VCaP (cell line): ENCODE measurements at regions not wholly inside any gene's neighbourhood (a gene's known extent, or its start where the extent isn't known, plus 50 kb on each side); places are given as distances from the start of the nearest gene placed in this dataset.

Experiments used
- H3K27ac ChIP-seq: fragments of 450-650 bp; 2 replicates; pipeline ENCODE4 v1.5.1; 2017
- TF ChIP-seq, protein P1 (sequence below): fragments of 450-650 bp; conservative IDR thresholded peaks from 2 replicates; pipeline ENCODE4 v1.5.1; 2017; ENCODE audit warnings: mild to moderate bottlenecking, moderate library complexity

DNA sequence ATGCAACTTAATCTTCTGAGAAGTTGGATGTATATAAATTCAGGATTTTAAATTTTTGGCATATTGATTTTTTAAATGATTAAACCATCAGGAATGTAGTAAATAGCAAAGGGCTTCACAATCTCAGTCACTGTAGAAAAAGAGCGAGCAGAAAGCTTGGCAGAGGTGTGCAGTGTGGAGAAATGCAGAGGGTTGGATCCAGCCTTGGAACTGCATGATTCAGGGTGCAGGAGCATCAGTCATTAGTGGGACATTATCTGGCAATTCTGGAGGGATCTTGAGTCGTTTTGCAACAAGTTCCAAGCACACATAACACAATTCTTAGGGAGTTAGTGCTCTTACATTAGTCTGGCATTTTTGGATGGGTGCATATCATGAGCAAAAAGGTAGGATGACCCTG, 267.9 kb downstream of the PLA2G4A start:
- no peak overlapping the region for H3K27ac ChIP-seq
- TF ChIP-seq, protein P1, sequence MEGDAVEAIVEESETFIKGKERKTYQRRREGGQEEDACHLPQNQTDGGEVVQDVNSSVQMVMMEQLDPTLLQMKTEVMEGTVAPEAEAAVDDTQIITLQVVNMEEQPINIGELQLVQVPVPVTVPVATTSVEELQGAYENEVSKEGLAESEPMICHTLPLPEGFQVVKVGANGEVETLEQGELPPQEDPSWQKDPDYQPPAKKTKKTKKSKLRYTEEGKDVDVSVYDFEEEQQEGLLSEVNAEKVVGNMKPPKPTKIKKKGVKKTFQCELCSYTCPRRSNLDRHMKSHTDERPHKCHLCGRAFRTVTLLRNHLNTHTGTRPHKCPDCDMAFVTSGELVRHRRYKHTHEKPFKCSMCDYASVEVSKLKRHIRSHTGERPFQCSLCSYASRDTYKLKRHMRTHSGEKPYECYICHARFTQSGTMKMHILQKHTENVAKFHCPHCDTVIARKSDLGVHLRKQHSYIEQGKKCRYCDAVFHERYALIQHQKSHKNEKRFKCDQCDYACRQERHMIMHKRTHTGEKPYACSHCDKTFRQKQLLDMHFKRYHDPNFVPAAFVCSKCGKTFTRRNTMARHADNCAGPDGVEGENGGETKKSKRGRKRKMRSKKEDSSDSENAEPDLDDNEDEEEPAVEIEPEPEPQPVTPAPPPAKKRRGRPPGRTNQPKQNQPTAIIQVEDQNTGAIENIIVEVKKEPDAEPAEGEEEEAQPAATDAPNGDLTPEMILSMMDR: no peak

DNA sequence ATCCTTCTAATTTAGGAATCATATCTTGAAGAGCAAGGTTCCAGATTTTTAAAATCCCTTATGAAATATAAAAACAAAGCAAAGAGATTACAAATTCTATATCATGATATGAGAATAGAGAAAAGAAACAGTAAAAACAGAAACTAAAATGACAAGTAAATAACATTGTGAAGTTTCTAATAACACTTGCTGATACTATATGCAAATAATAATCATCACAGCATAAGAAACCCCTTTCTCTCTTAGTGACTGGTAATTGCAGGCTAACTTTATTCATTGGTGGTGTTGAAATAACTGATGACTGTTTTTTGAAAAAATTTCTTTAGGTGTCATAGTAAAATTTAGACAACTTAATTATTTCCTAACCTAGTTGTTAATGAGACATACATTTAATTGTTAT, 281.6 kb downstream of the PLA2G4A start:
- TF ChIP-seq, protein P1: no peak
- no peak overlapping the region for H3K27ac ChIP-seq

DNA sequence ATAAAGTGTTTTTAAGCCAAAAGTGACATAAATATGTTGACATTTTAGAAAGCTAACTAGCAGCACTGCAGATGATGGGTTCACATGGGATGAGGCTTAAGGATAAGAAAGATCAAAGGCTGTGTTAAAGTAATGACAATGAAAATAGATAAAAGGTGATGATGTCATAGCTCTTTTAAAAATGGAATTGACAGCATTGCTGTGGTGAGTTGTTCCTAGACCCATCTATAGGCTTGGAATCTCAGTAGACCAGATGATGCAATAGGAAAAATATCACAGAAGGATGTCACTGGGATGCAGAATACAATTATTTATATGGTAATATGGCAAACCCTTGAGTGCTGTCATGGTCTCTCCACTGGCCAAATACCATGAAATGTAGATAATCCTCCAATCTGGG, 286.0 kb downstream of the PLA2G4A start:
- TF ChIP-seq, protein P1: no peak
- no peak overlapping the region for H3K27ac ChIP-seq

- TF ChIP-seq, protein P1: no peak
- H3K27ac ChIP-seq: no peak overlapping the region
Observed at GRCh38 chr1:187121661-187122060, 292.9 kb downstream of the PLA2G4A start.

GRCh38 chr1:187122566-187122965, 293.8 kb downstream of the PLA2G4A start:
- TF ChIP-seq, protein P1: no peak
- H3K27ac ChIP-seq: no peak overlapping the region

DNA sequence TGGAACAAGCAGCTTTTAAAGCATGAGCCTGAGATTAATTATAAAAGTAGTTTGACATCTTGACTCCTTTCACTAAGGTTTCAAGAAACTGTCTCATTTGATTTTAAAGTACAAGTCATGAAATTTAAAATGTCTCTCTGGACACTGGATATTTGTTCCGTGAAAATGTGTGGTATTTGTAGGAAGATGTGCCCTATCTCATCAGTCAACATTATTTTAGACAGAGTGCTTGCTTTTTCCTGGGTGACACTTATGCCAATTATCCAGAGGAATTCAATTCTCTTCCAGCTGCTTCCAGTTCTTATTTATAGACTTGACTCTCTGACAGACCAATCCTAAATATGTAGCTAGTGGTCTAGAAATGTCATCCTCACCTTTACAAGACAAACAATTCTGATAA, 300.4 kb downstream of the PLA2G4A start:
- no peak overlapping the region for H3K27ac ChIP-seq
- TF ChIP-seq, protein P1: no peak

DNA sequence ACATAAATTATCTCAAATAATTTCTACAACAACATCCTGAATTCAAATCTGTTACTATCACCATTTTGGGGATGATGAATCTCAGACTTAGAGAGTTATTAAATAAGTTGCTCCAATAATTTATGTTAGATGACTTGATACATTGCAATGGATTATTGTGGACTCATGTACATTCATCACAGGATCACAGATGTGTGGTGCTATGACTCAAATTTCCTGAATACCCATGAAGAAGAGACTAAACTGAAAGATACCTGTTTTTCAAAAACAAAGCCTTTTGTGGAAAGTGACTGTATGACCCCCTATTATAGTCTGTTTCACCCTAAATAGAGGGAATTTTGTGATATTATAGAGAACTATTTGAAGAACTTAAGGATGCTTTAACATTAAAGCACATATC, 315.0 kb downstream of the PLA2G4A start:
- no peak overlapping the region for H3K27ac ChIP-seq
- TF ChIP-seq, protein P1: no peak

DNA sequence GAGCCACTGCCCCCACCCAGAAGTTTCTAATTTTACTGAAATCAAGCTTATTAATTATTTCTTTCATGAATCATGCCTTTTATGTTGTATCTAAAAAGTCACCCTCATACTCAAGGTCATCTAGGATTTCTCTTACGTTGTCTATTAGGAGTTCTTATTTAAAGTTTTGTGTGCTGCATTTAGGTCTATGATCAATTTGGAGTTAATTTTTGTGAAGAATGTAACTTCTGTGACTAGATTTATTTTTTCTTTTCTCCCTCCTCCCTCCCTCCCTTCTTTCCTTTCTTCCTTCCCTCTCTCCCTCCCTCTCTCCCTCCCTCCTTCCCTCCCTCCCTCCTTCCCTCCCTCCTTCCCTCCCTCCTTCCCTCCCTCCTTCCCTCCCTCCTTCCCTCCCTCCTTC, 317.6 kb downstream of the PLA2G4A start:
- TF ChIP-seq, protein P1: no peak

More for the DNA sequence above, 317.6 kb downstream of the PLA2G4A start:
- no peak overlapping the region for H3K27ac ChIP-seq
